ENCODE measurements at regions not wholly inside any gene's neighbourhood (a gene's known extent, or its start where the extent isn't known, plus 50 kb on each side); places are given as distances from the start of the nearest gene placed in this dataset.

- Histone ChIP-seq H3K36me3 (ENCODE audit: insufficient read depth, low read length) (no peaks in the 10 kb centered on the region), H2AFZ (ENCODE audit: low read depth, low read length) (no peak overlapping the region), H3K4me1 (ENCODE audit: insufficient read depth, low read length) (no peaks in the 10 kb centered on the region), H3K9me3 (ENCODE audit: insufficient read depth, low read length, severe bottlenecking) (no peaks in the 10 kb centered on the region), H3K27ac (ENCODE audit: low read length) (no peak overlapping the region), H3K27me3 (ENCODE audit: insufficient read depth, low read length, poor library complexity) (no peaks in the 10 kb centered on the region), H4K20me1 (ENCODE audit: insufficient read depth, low read length) (no peaks in the 10 kb centered on the region), H3K4me2 (ENCODE audit: insufficient read depth, low read length) (no peak overlapping the region), H3K4me3 (ENCODE audit: low read depth in 1 of 2, low read length in 2 of 2) (no peak overlapping the region), H3K9ac (ENCODE audit: low read depth, low read length) (no peak overlapping the region), H3K79me2 (ENCODE audit: insufficient read depth, low read length) (no peaks in the 10 kb centered on the region)
- DNase-seq (no peak), ATAC-seq (ENCODE audit: insufficient read depth, low read depth) (no peak)
- no peak for TF ChIP-seq CTCF (IDR thresholded peaks at IDR 0.05; ENCODE audit: borderline replicate concordance, extremely low read depth, low read length, poor library complexity, severe bottlenecking)
- no peak for TF ChIP-seq EZH2 (IDR thresholded peaks at IDR 0.05; ENCODE audit: borderline replicate concordance, low read depth, low read length, severe bottlenecking)
These were observed 238.6 kb upstream of the PRR16 start for GRCh38 chr5:120225524-120225923.

GRCh38 chr5:120228262-120229031 lies 235.7 kb upstream of the PRR16 start:
- ATAC-seq (ENCODE audit: insufficient read depth, low read depth) (no peak), DNase-seq (no peak)
- no peaks in the 10 kb centered on the region for H3K9me3 ChIP-seq (ENCODE audit: insufficient read depth, low read length, severe bottlenecking)
- TF ChIP-seq CTCF (IDR thresholded peaks at IDR 0.05; ENCODE audit: borderline replicate concordance, extremely low read depth, low read length, poor library complexity, severe bottlenecking) (no peak), EZH2 (IDR thresholded peaks at IDR 0.05; ENCODE audit: borderline replicate concordance, low read depth, low read length, severe bottlenecking) (no peak)
- no peaks in the 10 kb centered on the region for H3K36me3 ChIP-seq (ENCODE audit: insufficient read depth, low read length)
- no peak overlapping the region for H3K27ac ChIP-seq (ENCODE audit: low read length)
- no peaks in the 10 kb centered on the region for H3K79me2 ChIP-seq (ENCODE audit: insufficient read depth, low read length)
- H3K4me3 ChIP-seq (ENCODE audit: low read depth in 1 of 2, low read length in 2 of 2) = no peak overlapping the region
- H2AFZ ChIP-seq (ENCODE audit: low read depth, low read length) = no peak overlapping the region
- H3K9ac ChIP-seq (ENCODE audit: low read depth, low read length) = no peak overlapping the region
- no peaks in the 10 kb centered on the region for H3K27me3 ChIP-seq (ENCODE audit: insufficient read depth, low read length, poor library complexity)
- H3K4me2 ChIP-seq (ENCODE audit: insufficient read depth, low read length) = no peak overlapping the region
- no peaks in the 10 kb centered on the region for H4K20me1 ChIP-seq (ENCODE audit: insufficient read depth, low read length)
- H3K4me1 ChIP-seq (ENCODE audit: insufficient read depth, low read length) = no peaks in the 10 kb centered on the region

GRCh38 chr5:120229036-120229435 lies 235.1 kb upstream of the PRR16 start:
- Histone ChIP-seq H3K4me2 (ENCODE audit: insufficient read depth, low read length) (no peak overlapping the region), H3K4me3 (ENCODE audit: low read depth in 1 of 2, low read length in 2 of 2) (no peak overlapping the region)
- TF ChIP-seq CTCF (IDR thresholded peaks at IDR 0.05; ENCODE audit: borderline replicate concordance, extremely low read depth, low read length, poor library complexity, severe bottlenecking) (no peak), EZH2 (IDR thresholded peaks at IDR 0.05; ENCODE audit: borderline replicate concordance, low read depth, low read length, severe bottlenecking) (no peak)

More at GRCh38 chr5:120229036-120229435, 235.1 kb upstream of the PRR16 start:
- Histone ChIP-seq H3K27ac (ENCODE audit: low read length) (no peak overlapping the region), H3K9me3 (ENCODE audit: insufficient read depth, low read length, severe bottlenecking) (no peaks in the 10 kb centered on the region), H3K79me2 (ENCODE audit: insufficient read depth, low read length) (no peaks in the 10 kb centered on the region), H2AFZ (ENCODE audit: low read depth, low read length) (peak overlapping the region; percentile 47; the same call in 1 of the 2 replicates), H3K9ac (ENCODE audit: low read depth, low read length) (no peak overlapping the region), H3K36me3 (ENCODE audit: insufficient read depth, low read length) (no peaks in the 10 kb centered on the region), H3K27me3 (ENCODE audit: insufficient read depth, low read length, poor library complexity) (no peaks in the 10 kb centered on the region), H3K4me1 (ENCODE audit: insufficient read depth, low read length) (no peaks in the 10 kb centered on the region), H4K20me1 (ENCODE audit: insufficient read depth, low read length) (no peaks in the 10 kb centered on the region)
- ATAC-seq (ENCODE audit: insufficient read depth, low read depth) (no peak), DNase-seq (no peak)
